ENCODE measurements at regions not wholly inside any gene's neighbourhood (a gene's known extent, or its start where the extent isn't known, plus 50 kb on each side); places are given as distances from the start of the nearest gene placed in this dataset.

DNA sequence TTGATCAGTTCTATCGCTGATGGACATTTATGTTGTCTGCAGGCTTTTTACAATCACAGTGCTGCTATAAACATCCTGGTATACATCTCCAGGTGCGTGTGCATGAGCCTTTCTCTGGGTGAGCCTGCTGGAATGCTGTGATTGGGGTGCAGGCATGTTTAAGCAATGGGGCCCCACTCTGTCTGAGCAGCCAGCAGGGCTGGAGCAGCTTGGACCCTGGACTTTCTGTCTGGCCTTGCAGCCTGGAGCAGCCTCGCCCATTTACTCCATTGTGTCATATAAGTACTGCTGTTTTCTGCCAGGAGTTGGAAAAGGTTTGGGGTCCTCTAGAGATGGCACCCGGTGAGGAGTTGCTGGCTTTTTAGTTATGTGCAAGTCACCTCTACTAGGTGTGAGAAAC lies 199.0 kb downstream of the KIF26A start:
- Histone ChIP-seq H3K4me1 (ENCODE audit: insufficient read depth, poor library complexity, severe bottlenecking) (no peaks in the 10 kb centered on the region), H3K27ac (ENCODE audit: poor library complexity, severe bottlenecking) (no peak overlapping the region), H3K36me3 (ENCODE audit: low read depth) (no peaks in the 10 kb centered on the region), H3K4me3 (ENCODE audit: severe bottlenecking) (no peak overlapping the region), H3K9me3 (ENCODE audit: severe bottlenecking) (peaks cover 2% of the 10 kb centered on the region), H3K27me3 (ENCODE audit: insufficient read depth, poor library complexity, severe bottlenecking) (peaks cover 33% of the 10 kb centered on the region)
- DNase-seq (ENCODE audit: low spot score) (peak; percentile 37), ATAC-seq (ENCODE audit: low read depth) (no peak)
- TF ChIP-seq, protein P1, sequence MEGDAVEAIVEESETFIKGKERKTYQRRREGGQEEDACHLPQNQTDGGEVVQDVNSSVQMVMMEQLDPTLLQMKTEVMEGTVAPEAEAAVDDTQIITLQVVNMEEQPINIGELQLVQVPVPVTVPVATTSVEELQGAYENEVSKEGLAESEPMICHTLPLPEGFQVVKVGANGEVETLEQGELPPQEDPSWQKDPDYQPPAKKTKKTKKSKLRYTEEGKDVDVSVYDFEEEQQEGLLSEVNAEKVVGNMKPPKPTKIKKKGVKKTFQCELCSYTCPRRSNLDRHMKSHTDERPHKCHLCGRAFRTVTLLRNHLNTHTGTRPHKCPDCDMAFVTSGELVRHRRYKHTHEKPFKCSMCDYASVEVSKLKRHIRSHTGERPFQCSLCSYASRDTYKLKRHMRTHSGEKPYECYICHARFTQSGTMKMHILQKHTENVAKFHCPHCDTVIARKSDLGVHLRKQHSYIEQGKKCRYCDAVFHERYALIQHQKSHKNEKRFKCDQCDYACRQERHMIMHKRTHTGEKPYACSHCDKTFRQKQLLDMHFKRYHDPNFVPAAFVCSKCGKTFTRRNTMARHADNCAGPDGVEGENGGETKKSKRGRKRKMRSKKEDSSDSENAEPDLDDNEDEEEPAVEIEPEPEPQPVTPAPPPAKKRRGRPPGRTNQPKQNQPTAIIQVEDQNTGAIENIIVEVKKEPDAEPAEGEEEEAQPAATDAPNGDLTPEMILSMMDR (IDR thresholded peaks at IDR 0.05; ENCODE audit: poor library complexity, severe bottlenecking) = no peak

GRCh38 chr14:104339361-104339760 lies 201.0 kb downstream of the KIF26A start:
- Histone ChIP-seq H3K27me3 (ENCODE audit: insufficient read depth, poor library complexity, severe bottlenecking) (peaks cover 39% of the 10 kb centered on the region), H3K9me3 (ENCODE audit: severe bottlenecking) (peaks cover 2% of the 10 kb centered on the region), H3K4me1 (ENCODE audit: insufficient read depth, poor library complexity, severe bottlenecking) (no peaks in the 10 kb centered on the region), H3K27ac (ENCODE audit: poor library complexity, severe bottlenecking) (no peak overlapping the region), H3K36me3 (ENCODE audit: low read depth) (no peaks in the 10 kb centered on the region), H3K4me3 (ENCODE audit: severe bottlenecking) (no peak overlapping the region)
- no peak for DNase-seq (ENCODE audit: low spot score)
- no peak for ATAC-seq (ENCODE audit: low read depth)
- TF ChIP-seq, protein P1 (IDR thresholded peaks at IDR 0.05; ENCODE audit: poor library complexity, severe bottlenecking) = no peak

GRCh38 chr14:104339829-104340228 lies 201.4 kb downstream of the KIF26A start:
- H3K27ac ChIP-seq (ENCODE audit: poor library complexity, severe bottlenecking) = no peak overlapping the region
- peaks cover 44% of the 10 kb centered on the region for H3K27me3 ChIP-seq (ENCODE audit: insufficient read depth, poor library complexity, severe bottlenecking)
- TF ChIP-seq, protein P1 (IDR thresholded peaks at IDR 0.05; ENCODE audit: poor library complexity, severe bottlenecking) = no peak
- H3K9me3 ChIP-seq (ENCODE audit: severe bottlenecking) = peaks cover 2% of the 10 kb centered on the region
- no peaks in the 10 kb centered on the region for H3K36me3 ChIP-seq (ENCODE audit: low read depth)
- H3K4me1 ChIP-seq (ENCODE audit: insufficient read depth, poor library complexity, severe bottlenecking) = no peaks in the 10 kb centered on the region
- DNase-seq (ENCODE audit: low spot score) = no peak
- no peak overlapping the region for H3K4me3 ChIP-seq (ENCODE audit: severe bottlenecking)
- no peak for ATAC-seq (ENCODE audit: low read depth)

- H3K4me1 ChIP-seq (ENCODE audit: insufficient read depth, poor library complexity, severe bottlenecking) = no peaks in the 10 kb centered on the region
- DNase-seq (ENCODE audit: low spot score) (peak; percentile 52), ATAC-seq (ENCODE audit: low read depth) (peak; percentile 73; the same call in 2 of the 3 replicates)
- peaks cover 52% of the 10 kb centered on the region for H3K27me3 ChIP-seq (ENCODE audit: insufficient read depth, poor library complexity, severe bottlenecking)
- no peaks in the 10 kb centered on the region for H3K36me3 ChIP-seq (ENCODE audit: low read depth)
- no peak overlapping the region for H3K27ac ChIP-seq (ENCODE audit: poor library complexity, severe bottlenecking)
- TF ChIP-seq, protein P1 (IDR thresholded peaks at IDR 0.05; ENCODE audit: poor library complexity, severe bottlenecking) = peak; percentile 56
- no peak overlapping the region for H3K4me3 ChIP-seq (ENCODE audit: severe bottlenecking)
- H3K9me3 ChIP-seq (ENCODE audit: severe bottlenecking) = peaks cover 2% of the 10 kb centered on the region
Observed at GRCh38 chr14:104341532-104342434, 203.4 kb downstream of the KIF26A start.
